Esophagus squamous epithelium (tissue), 4 donors: ENCODE measurements at regions not wholly inside any gene's neighbourhood (a gene's known extent, or its start where the extent isn't known, plus 50 kb on each side); places are given as distances from the start of the nearest gene placed in this dataset.

Source experiments
- CTCF ChIP-seq, 6 experiments: fragments of 450-650 bp in 4 of 6; fragments of 200-600 bp in 2 of 6; sonication (generic) in 2 of 6; IDR thresholded peaks; one replicate each; pipeline ENCODE4 v1.5.1; 2016 to 2019; ENCODE audit warnings: antibody characterized with exemption in 6 of 6, mild to moderate bottlenecking in 4 of 6, moderate library complexity in 4 of 6
- POLR2A ChIP-seq, 4 donors: fragments of 450-650 bp; IDR thresholded peaks; one replicate each; pipeline ENCODE4 v1.6.1; 2017; ENCODE audit warnings: antibody characterized with exemption in 4 of 4, mild to moderate bottlenecking in 4 of 4, moderate library complexity in 3 of 4

GRCh38 chr18:37698508-37699040 lies 133.0 kb upstream of the CELF4 start:
- TF ChIP-seq CTCF (IDR thresholded peaks at IDR 0.05) (no peak), POLR2A (IDR thresholded peaks at IDR 0.05) (no peak)
